Activated T-cell treated with anti-CD3 and anti-CD28 coated beads for 24 hours (primary cell): ENCODE measurements at regions not wholly inside any gene's neighbourhood (a gene's known extent, or its start where the extent isn't known, plus 50 kb on each side); places are given as distances from the start of the nearest gene placed in this dataset.

Experiments
- DNase-seq: peaks from one replicate; pipeline ENCODE4 v3.0.0-alpha.2; 2020; ENCODE audit warnings: low read depth

- no peak for DNase-seq
Measured at GRCh38 chr6:120096696-120097260, 747.2 kb upstream of the MAN1A1 start.

GRCh38 chr6:120083186-120083585 lies 733.6 kb upstream of the MAN1A1 start:
- no peak for DNase-seq

- DNase-seq = no peak
Measured at GRCh38 chr6:120077489-120077888, 727.9 kb upstream of the MAN1A1 start.

GRCh38 chr6:120058410-120058809 lies 708.8 kb upstream of the MAN1A1 start:
- DNase-seq = no peak

- no peak for DNase-seq
Measured at GRCh38 chr6:120056085-120056484, 706.5 kb upstream of the MAN1A1 start.

GRCh38 chr6:120055071-120055470 lies 705.5 kb upstream of the MAN1A1 start:
- DNase-seq = no peak

GRCh38 chr6:120039664-120040063 lies 690.1 kb upstream of the MAN1A1 start:
- DNase-seq = no peak

- no peak for DNase-seq
Measured at GRCh38 chr6:120031837-120032236, 682.3 kb upstream of the MAN1A1 start.

GRCh38 chr6:120026791-120027190 lies 677.2 kb upstream of the MAN1A1 start:
- DNase-seq = no peak

- no peak for DNase-seq
Measured at GRCh38 chr6:120010075-120010474, 660.5 kb upstream of the MAN1A1 start.

GRCh38 chr6:120005292-120005976 lies 655.9 kb upstream of the MAN1A1 start:
- no peak for DNase-seq

- no peak for DNase-seq
Measured at GRCh38 chr6:119986934-119987549, 637.5 kb upstream of the MAN1A1 start.

GRCh38 chr6:119985952-119986736 lies 636.6 kb upstream of the MAN1A1 start:
- DNase-seq = no peak

GRCh38 chr6:119980802-119981201 lies 631.2 kb upstream of the MAN1A1 start:
- DNase-seq = no peak

- DNase-seq = no peak
Measured at GRCh38 chr6:119979862-119980261, 630.3 kb upstream of the MAN1A1 start.

GRCh38 chr6:119978274-119978889 lies 628.8 kb upstream of the MAN1A1 start:
- no peak for DNase-seq

- DNase-seq = no peak
Measured at GRCh38 chr6:119974430-119975159, 625.0 kb upstream of the MAN1A1 start.

GRCh38 chr6:119966484-119966883 lies 616.9 kb upstream of the MAN1A1 start:
- DNase-seq = peak; percentile 3

GRCh38 chr6:119965900-119966299 lies 616.3 kb upstream of the MAN1A1 start:
- DNase-seq = no peak

GRCh38 chr6:119965008-119965407 lies 615.4 kb upstream of the MAN1A1 start:
- DNase-seq = no peak

- DNase-seq = no peak
Measured at GRCh38 chr6:119962505-119962904, 612.9 kb upstream of the MAN1A1 start.

GRCh38 chr6:119961450-119961849 lies 611.9 kb upstream of the MAN1A1 start:
- no peak for DNase-seq
